Stimulated activated CD4-positive, alpha-beta T cell treated with anti-CD3 and anti-CD28 coated beads, Interleukin-12 subunit alpha, Interleukin-12 subunit beta, amount 100 ng/mL, for 4 hours (primary cell): ENCODE measurements at regions not wholly inside any gene's neighbourhood (a gene's known extent, or its start where the extent isn't known, plus 50 kb on each side); places are given as distances from the start of the nearest gene placed in this dataset.

ENCODE experiments used
- DNase-seq: peaks from one replicate; pipeline ENCODE4 v3.0.0-alpha.2; 2020

GRCh38 chr3:15952543-15953175 is 154.9 kb upstream of the ANKRD28 start:
- no peak for DNase-seq

- no peak for DNase-seq
These were observed 156.1 kb upstream of the ANKRD28 start for GRCh38 chr3:15953841-15954240.

- no peak for DNase-seq
These were observed 158.2 kb upstream of the ANKRD28 start for GRCh38 chr3:15955968-15956367.

GRCh38 chr3:15958692-15959433 is 161.1 kb upstream of the ANKRD28 start:
- no peak for DNase-seq

- DNase-seq = no peak
These were observed 161.6 kb upstream of the ANKRD28 start for GRCh38 chr3:15959434-15959811.

- no peak for DNase-seq
These were observed 167.0 kb upstream of the ANKRD28 start for GRCh38 chr3:15964605-15965442.

- no peak for DNase-seq
These were observed 169.8 kb upstream of the ANKRD28 start for GRCh38 chr3:15967577-15967976.

GRCh38 chr3:15969874-15970640 is 172.3 kb upstream of the ANKRD28 start:
- DNase-seq = no peak

- no peak for DNase-seq
These were observed 175.6 kb upstream of the ANKRD28 start for GRCh38 chr3:15973414-15973813.

GRCh38 chr3:15973940-15974339 is 176.2 kb upstream of the ANKRD28 start:
- no peak for DNase-seq

- DNase-seq = no peak
These were observed 176.9 kb upstream of the ANKRD28 start for GRCh38 chr3:15974647-15975046.

GRCh38 chr3:15976524-15976923 is 178.7 kb upstream of the ANKRD28 start:
- no peak for DNase-seq

GRCh38 chr3:15977090-15977489 is 179.3 kb upstream of the ANKRD28 start:
- no peak for DNase-seq

GRCh38 chr3:15977598-15978232 is 179.9 kb upstream of the ANKRD28 start:
- no peak for DNase-seq

GRCh38 chr3:15978801-15979200 is 181.0 kb upstream of the ANKRD28 start:
- no peak for DNase-seq

GRCh38 chr3:15979495-15979894 is 181.7 kb upstream of the ANKRD28 start:
- no peak for DNase-seq

GRCh38 chr3:15979900-15980299 is 182.1 kb upstream of the ANKRD28 start:
- no peak for DNase-seq

- no peak for DNase-seq
These were observed 184.5 kb upstream of the ANKRD28 start for GRCh38 chr3:15982243-15982642.

- no peak for DNase-seq
These were observed 185.0 kb upstream of the ANKRD28 start for GRCh38 chr3:15982667-15983196.

- no peak for DNase-seq
These were observed 185.5 kb upstream of the ANKRD28 start for GRCh38 chr3:15983232-15983631.

- DNase-seq = no peak
These were observed 185.9 kb upstream of the ANKRD28 start for GRCh38 chr3:15983693-15984092.

- DNase-seq = no peak
These were observed 185.1 kb upstream of the GALNT15 start for GRCh38 chr3:15989419-15989818.
